ENCODE measurements at regions not wholly inside any gene's neighbourhood (a gene's known extent, or its start where the extent isn't known, plus 50 kb on each side); places are given as distances from the start of the nearest gene placed in this dataset.

GRCh38 chr1:99589186-99589636 is 56.7 kb upstream of the PALMD start (continued):
- TF ChIP-seq SOX13 (IDR thresholded peaks at IDR 0.05) (peak; percentile 35; the same call in 1 of the 2 replicates), SOX13 (CRISPR knock-in tag; conservative IDR thresholded peaks at IDR 0.05 in 1 of 2, IDR thresholded peaks at IDR 0.05 in 1 of 2) (peak in 1 of 2 experiments; percentile 92; a peak in 2 of 4 replicates), CHD4 (IDR thresholded peaks at IDR 0.05; ENCODE audit: borderline replicate concordance, low read length) (no peak; the same call in 1 of the 2 replicates), DNMT3B (CRISPR knock-in tag; conservative IDR thresholded peaks at IDR 0.05) (0 out of 2 replicates have a peak, but pooled peaks have one; percentile 31), CBFB (CRISPR knock-in tag; IDR thresholded peaks at IDR 0.05) (no peak), HHEX (CRISPR knock-in tag; IDR thresholded peaks at IDR 0.05) (peak; percentile 49; the same call in 1 of the 2 replicates), UBTF (CRISPR knock-in tag; IDR thresholded peaks at IDR 0.05) (no peak), SP5 (CRISPR knock-in tag; IDR thresholded peaks at IDR 0.05; ENCODE audit: borderline replicate concordance, low read depth) (peak; percentile 56; the same call in 1 of the 2 replicates), FOSL2 (CRISPR knock-in tag; IDR thresholded peaks at IDR 0.05) (peak; percentile 70), POLR2A (IDR thresholded peaks at IDR 0.05; ENCODE audit: insufficient read depth in 1 of 2, low read depth in 2 of 2, low read length in 2 of 2) (no peak), ZNF232 (CRISPR knock-in tag; IDR thresholded peaks at IDR 0.05; ENCODE audit: borderline replicate concordance) (no peak), ZKSCAN1 (IDR thresholded peaks at IDR 0.05; ENCODE audit: low read length) (no peak), PAF1 (CRISPR knock-in tag; IDR thresholded peaks at IDR 0.05) (no peak), ZNF33B (CRISPR knock-in tag; IDR thresholded peaks at IDR 0.05) (no peak), ISX (CRISPR knock-in tag; conservative IDR thresholded peaks at IDR 0.05) (no peak), ZNF766 (CRISPR knock-in tag; IDR thresholded peaks at IDR 0.05; ENCODE audit: borderline replicate concordance) (no peak), HMG20B (CRISPR knock-in tag; conservative IDR thresholded peaks at IDR 0.05) (0 out of 2 replicates have a peak, but pooled peaks have one; percentile 59)
- TF ChIP-seq, protein P1, sequence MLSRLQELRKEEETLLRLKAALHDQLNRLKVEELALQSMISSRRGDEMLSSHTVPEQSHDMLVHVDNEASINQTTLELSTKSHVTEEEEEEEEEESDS (CRISPR knock-in tag; IDR thresholded peaks at IDR 0.05; ENCODE audit: borderline replicate concordance), result no peak
- TF ChIP-seq, protein P2, sequence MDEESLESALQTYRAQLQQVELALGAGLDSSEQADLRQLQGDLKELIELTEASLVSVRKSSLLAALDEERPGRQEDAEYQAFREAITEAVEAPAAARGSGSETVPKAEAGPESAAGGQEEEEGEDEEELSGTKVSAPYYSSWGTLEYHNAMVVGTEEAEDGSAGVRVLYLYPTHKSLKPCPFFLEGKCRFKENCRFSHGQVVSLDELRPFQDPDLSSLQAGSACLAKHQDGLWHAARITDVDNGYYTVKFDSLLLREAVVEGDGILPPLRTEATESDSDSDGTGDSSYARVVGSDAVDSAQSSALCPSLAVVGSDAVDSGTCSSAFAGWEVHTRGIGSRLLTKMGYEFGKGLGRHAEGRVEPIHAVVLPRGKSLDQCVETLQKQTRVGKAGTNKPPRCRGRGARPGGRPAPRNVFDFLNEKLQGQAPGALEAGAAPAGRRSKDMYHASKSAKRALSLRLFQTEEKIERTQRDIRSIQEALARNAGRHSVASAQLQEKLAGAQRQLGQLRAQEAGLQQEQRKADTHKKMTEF (CRISPR knock-in tag; IDR thresholded peaks at IDR 0.05), result peak; percentile 83
- TF ChIP-seq, protein P3, sequence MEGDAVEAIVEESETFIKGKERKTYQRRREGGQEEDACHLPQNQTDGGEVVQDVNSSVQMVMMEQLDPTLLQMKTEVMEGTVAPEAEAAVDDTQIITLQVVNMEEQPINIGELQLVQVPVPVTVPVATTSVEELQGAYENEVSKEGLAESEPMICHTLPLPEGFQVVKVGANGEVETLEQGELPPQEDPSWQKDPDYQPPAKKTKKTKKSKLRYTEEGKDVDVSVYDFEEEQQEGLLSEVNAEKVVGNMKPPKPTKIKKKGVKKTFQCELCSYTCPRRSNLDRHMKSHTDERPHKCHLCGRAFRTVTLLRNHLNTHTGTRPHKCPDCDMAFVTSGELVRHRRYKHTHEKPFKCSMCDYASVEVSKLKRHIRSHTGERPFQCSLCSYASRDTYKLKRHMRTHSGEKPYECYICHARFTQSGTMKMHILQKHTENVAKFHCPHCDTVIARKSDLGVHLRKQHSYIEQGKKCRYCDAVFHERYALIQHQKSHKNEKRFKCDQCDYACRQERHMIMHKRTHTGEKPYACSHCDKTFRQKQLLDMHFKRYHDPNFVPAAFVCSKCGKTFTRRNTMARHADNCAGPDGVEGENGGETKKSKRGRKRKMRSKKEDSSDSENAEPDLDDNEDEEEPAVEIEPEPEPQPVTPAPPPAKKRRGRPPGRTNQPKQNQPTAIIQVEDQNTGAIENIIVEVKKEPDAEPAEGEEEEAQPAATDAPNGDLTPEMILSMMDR (CRISPR knock-in tag; IDR thresholded peaks at IDR 0.05), result no peak
- TF ChIP-seq, protein P4, sequence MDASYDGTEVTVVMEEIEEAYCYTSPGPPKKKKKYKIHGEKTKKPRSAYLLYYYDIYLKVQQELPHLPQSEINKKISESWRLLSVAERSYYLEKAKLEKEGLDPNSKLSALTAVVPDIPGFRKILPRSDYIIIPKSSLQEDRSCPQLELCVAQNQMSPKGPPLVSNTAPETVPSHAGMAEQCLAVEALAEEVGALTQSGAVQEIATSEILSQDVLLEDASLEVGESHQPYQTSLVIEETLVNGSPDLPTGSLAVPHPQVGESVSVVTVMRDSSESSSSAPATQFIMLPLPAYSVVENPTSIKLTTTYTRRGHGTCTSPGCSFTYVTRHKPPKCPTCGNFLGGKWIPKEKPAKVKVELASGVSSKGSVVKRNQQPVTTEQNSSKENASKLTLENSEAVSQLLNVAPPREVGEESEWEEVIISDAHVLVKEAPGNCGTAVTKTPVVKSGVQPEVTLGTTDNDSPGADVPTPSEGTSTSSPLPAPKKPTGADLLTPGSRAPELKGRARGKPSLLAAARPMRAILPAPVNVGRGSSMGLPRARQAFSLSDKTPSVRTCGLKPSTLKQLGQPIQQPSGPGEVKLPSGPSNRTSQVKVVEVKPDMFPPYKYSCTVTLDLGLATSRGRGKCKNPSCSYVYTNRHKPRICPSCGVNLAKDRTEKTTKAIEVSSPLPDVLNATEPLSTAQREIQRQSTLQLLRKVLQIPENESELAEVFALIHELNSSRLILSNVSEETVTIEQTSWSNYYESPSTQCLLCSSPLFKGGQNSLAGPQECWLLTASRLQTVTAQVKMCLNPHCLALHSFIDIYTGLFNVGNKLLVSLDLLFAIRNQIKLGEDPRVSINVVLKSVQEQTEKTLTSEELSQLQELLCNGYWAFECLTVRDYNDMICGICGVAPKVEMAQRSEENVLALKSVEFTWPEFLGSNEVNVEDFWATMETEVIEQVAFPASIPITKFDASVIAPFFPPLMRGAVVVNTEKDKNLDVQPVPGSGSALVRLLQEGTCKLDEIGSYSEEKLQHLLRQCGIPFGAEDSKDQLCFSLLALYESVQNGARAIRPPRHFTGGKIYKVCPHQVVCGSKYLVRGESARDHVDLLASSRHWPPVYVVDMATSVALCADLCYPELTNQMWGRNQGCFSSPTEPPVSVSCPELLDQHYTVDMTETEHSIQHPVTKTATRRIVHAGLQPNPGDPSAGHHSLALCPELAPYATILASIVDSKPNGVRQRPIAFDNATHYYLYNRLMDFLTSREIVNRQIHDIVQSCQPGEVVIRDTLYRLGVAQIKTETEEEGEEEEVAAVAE (CRISPR knock-in tag; IDR thresholded peaks at IDR 0.05; ENCODE audit: borderline replicate concordance), result no peak; the same call in 1 of the 2 replicates
- TF ChIP-seq, protein P5, sequence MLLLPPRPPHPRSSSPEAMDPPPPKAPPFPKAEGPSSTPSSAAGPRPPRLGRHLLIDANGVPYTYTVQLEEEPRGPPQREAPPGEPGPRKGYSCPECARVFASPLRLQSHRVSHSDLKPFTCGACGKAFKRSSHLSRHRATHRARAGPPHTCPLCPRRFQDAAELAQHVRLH (CRISPR knock-in tag; IDR thresholded peaks at IDR 0.05; ENCODE audit: borderline replicate concordance, low read depth), result peak; percentile 29; the same call in 1 of the 2 replicates
